GM12891 (cell line): ENCODE measurements at regions not wholly inside any gene's neighbourhood (a gene's known extent, or its start where the extent isn't known, plus 50 kb on each side); places are given as distances from the start of the nearest gene placed in this dataset.

Experiments used
- DNase-seq: peaks from one replicate; pipeline ENCODE4 v3.0.0; 2011; ENCODE audit warnings: low spot score; ENCODE audit not compliant: insufficient read length
- FAIRE-seq: peaks from 2 replicates; lab custom pipeline; 2011; peaks lifted over from hg19 to GRCh38; lab: Jason Lieb, UNC
- PAX5 ChIP-seq: IDR thresholded peaks from 2 replicates; pipeline ENCODE4 v1.6.1; 2011; ENCODE audit warnings: low read length, moderate library complexity, mild to moderate bottlenecking; ENCODE audit not compliant: insufficient read depth, severe bottlenecking
- POLR2A ChIP-seq: IDR thresholded peaks from 2 replicates; pipeline ENCODE4 v1.6.1; 2011; ENCODE audit warnings: low read depth, low read length, control low read depth
- POLR2AphosphoS5 ChIP-seq: IDR thresholded peaks from 2 replicates; pipeline ENCODE4 v1.6.1; 2011; ENCODE audit warnings: low read depth, low read length, control low read depth
- POU2F2 ChIP-seq: IDR thresholded peaks from 2 replicates; pipeline ENCODE4 v1.6.1; 2011; ENCODE audit warnings: low read depth, mild to moderate bottlenecking, control low read depth, low read length, moderate library complexity
- SPI1 ChIP-seq: IDR thresholded peaks from 2 replicates; pipeline ENCODE4 v1.6.1; 2011; ENCODE audit warnings: low read depth, low read length, control low read depth
- TAF1 ChIP-seq: IDR thresholded peaks from 2 replicates; pipeline ENCODE4 v1.6.1; 2011; ENCODE audit warnings: low read depth, low read length, control low read depth

DNA sequence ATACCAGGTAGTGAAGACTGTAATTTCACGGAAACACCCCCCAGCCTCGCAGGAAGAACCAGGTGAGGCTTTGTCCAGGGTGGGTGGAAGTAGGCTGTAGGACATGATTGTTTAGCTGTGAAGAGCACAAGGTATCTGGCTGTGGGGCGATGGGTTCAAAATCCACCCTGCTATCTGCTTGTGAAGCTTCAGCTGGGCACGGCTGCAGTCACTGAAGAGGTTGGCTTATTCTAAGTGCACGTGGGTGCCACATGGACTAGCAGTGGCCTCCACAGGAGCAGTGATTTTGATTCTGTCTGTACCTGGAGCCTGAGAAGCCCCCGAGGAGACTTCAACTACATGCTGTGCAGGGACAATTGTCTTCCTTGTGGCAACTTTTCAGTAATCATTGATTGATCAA, 254.1 kb downstream of the FGF9 start:
- no peak for TF ChIP-seq PAX5
- no peak for TF ChIP-seq SPI1
- TF ChIP-seq POLR2A, result no peak
- TF ChIP-seq TAF1, result no peak
- no peak for TF ChIP-seq POU2F2
- TF ChIP-seq POLR2AphosphoS5, result no peak
- DNase-seq (no peak), FAIRE-seq (no peak)

DNA sequence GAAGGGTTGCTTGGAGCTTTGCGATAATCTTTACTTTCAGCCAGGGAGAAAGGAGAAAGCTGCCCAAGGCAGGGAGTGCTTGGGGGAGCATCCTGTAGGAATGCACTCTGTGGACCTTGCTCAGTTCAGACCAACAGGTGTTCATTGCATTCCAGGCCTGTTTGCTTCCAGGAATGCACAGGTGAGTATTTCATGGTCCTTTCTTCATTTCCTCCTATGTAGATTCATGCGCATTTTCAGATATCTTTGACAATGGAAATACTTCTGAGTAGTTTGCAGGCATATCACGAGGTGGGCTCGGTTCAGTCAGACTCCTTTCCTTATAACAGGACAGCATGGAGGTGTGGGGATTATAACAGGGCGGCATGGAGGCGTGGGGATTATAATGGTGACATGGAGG, 254.8 kb downstream of the FGF9 start:
- TF ChIP-seq POLR2A (no peak), POLR2AphosphoS5 (no peak), PAX5 (no peak), SPI1 (no peak), TAF1 (no peak)
- DNase-seq (no peak), FAIRE-seq (no peak)

DNA sequence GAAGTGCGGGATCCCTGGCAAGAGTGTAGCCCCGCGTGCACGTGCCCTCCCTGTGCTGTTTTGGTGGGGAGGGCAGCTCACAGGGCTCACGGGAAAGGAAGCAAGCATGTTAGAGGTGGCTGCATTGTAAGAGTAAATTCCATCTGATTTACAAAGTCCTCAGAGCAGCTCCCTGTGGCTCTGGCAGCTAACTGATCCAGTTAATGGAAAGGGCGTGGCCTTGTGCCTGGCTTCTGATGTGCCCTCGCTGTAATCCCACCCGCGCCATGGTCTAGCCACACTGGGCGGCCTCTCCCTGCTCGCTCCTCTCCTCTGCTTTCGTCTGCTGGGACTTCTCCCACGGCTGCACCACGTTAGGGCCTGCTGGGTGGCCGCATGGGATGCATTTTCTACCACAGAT, 258.5 kb downstream of the FGF9 start:
- FAIRE-seq (no peak), DNase-seq (no peak)
- TF ChIP-seq POU2F2 (no peak), POLR2AphosphoS5 (no peak), SPI1 (no peak), POLR2A (no peak), PAX5 (no peak)

DNA sequence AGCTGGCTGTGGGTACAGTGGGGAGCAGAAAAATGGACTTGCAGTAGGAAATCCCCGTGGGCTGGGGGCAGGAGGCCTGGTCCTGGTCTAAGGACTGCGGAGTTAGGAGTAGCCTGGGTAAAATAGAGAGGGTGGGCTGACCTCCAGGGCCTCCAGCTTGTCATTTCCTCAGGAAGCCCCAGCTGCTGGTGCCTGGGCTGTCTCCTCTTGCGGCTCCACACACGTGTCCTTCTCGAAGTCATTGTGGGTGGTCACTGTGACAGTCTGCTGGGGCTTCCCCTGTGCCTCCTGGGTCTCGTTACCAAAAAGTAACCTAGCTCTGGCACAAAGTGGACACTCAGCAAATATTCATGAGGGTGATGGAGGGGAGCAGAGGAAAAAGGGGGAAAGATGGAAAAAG, 259.7 kb downstream of the FGF9 start:
- no peak for TF ChIP-seq SPI1
- TF ChIP-seq PAX5, result no peak
- no peak for TF ChIP-seq POU2F2
- no peak for DNase-seq
- FAIRE-seq, result no peak

DNA sequence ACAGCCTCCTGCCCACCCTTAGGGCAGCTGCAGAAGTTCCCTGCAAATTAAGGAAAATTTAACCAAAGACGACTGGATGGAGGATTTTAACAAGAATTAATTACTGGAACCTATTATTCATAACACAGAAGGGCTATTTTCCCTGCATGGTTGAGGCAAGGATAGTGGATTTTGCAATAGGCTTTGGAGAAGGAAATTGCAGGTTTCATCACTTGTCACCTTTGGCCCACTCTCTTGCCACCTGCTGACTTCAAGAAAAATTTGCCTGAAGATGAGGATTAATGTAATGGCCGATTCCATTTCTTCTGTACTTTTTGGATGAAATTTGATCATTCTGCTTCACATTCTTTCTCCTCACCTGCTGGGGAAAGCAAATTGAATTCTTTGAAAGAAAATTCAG, 261.7 kb downstream of the FGF9 start:
- DNase-seq, result no peak
- no peak for TF ChIP-seq POLR2A
- TF ChIP-seq TAF1, result no peak
- no peak for TF ChIP-seq PAX5
- no peak for TF ChIP-seq POLR2AphosphoS5
- TF ChIP-seq SPI1, result no peak
- no peak for TF ChIP-seq POU2F2
- no peak for FAIRE-seq

DNA sequence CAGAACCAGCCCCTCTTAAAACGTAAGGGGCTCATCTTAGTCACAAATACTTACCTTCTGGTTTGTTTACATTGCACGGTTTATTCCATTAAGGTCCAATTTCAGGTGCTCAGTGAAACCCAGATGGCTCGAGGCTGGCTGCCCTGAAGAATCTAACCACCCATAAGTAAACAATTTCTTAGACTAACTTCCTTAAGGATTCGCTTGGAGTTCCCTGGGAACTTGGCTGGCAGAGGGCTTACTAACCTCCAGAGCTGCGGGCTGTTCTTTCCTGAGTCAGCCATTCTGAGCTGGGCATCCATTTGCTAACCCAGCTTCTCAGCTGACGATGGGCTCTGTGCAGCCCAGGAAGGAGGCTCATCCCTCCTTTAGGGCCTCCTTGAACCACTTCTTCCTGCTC, 262.1 kb downstream of the FGF9 start:
- TF ChIP-seq POU2F2 (no peak), TAF1 (no peak), POLR2A (no peak), POLR2AphosphoS5 (no peak), SPI1 (no peak), PAX5 (no peak)
- FAIRE-seq (no peak), DNase-seq (no peak)

DNA sequence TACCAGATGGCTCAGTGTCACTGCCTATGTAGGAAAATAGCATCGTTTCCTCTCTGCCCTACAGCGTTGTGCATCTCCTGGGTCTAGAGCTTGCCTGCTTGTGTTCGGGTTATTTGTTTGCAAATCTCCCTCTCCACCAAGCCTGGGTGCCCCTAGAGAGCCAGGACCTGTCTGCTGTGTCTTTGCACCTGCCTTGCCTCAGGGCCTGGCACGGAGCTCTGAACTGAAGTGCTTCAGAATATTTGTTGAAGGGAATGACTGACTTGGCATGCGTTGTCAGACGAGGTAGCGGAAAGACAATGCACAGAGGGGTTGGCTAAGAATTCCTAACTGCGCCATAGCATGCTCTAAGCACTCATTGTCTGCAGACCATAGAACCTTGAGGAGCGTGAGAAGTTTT, 263.4 kb downstream of the FGF9 start:
- TF ChIP-seq PAX5, result no peak
- no peak for TF ChIP-seq POU2F2
- TF ChIP-seq SPI1, result no peak
- no peak for TF ChIP-seq POLR2A
- TF ChIP-seq TAF1, result no peak
- TF ChIP-seq POLR2AphosphoS5, result no peak
- FAIRE-seq (no peak), DNase-seq (no peak)

DNA sequence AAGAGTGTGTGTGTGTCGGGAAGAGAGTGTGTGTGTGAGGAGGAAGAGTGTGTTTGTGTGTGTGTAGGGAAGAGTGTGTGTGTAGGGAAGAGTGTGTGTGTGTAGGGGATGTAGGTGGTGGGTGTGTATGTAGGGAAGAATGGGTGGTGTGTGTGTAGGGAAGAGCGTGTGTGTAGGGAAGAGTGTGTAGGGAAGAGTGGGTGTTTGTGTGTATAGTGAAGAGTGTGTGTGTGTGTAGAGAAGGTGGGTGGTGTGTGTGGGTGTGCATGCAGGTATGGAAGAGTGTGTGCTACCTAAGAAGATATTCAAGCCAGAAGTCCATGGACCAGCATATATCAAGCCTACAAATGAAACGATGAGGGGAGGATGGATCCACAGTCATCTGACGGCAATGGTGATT, 265.8 kb downstream of the FGF9 start:
- TF ChIP-seq POLR2AphosphoS5 (no peak), POU2F2 (no peak), TAF1 (no peak), SPI1 (no peak), POLR2A (no peak), PAX5 (no peak)

DNA sequence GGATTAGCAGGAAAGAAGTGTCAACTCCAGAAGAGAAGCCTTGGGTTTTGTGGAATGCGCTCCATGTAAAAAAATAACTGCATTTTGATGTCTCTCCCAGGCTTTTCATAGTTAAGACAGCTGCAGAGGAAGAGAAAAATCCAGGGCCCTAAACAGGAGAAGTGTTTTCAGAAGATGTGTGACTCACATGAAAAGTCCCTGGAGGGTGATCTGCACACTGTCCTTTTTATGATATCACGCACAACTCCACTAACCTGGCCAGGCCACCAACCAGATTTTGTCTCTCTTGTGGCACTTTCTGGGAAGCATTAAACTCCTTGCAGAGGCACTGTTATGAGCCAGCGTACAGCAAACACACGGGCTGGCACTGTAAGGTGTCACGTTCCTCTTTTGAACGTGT, 267.3 kb downstream of the FGF9 start:
- FAIRE-seq (no peak), DNase-seq (no peak)
- TF ChIP-seq POLR2A (no peak), SPI1 (no peak), PAX5 (no peak), POLR2AphosphoS5 (no peak), POU2F2 (no peak), TAF1 (no peak)

More for the DNA sequence above, 265.8 kb downstream of the FGF9 start:
- DNase-seq (no peak), FAIRE-seq (no peak)

DNA sequence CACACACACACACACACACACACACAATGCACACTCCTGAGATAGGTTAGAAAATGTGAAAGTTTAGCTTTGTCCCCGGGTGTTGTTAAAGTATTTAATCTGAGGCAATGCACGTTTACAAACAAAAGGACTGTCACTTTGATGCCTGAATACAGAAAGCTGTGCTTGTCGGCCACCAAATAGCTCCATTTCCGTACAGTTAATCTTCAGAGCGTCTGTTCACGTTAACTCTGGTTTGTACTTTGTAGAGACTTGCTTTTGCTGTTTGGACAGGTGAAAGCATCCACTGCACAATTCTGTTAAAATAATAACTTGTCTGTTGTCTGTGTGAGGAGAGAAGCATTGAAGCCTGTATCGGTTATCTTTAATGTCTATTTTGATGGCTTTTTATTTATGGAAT, 267.8 kb downstream of the FGF9 start:
- DNase-seq (no peak), FAIRE-seq (no peak)
- TF ChIP-seq TAF1, result no peak
- TF ChIP-seq PAX5, result no peak
- no peak for TF ChIP-seq POU2F2
- TF ChIP-seq SPI1, result no peak
- TF ChIP-seq POLR2AphosphoS5, result no peak
- no peak for TF ChIP-seq POLR2A
